ENCODE measurements at regions not wholly inside any gene's neighbourhood (a gene's known extent, or its start where the extent isn't known, plus 50 kb on each side); places are given as distances from the start of the nearest gene placed in this dataset.

GRCh38 chr15:87755226-87755625 is 501.3 kb downstream of the NTRK3 start:
- Histone ChIP-seq H3K4me2 (ENCODE audit: low read depth, low read length) (no peak overlapping the region), H3K4me1 (ENCODE audit: insufficient read depth, low read length) (no peaks in the 10 kb centered on the region), H3K9ac (ENCODE audit: insufficient read depth, low read depth, low read length) (no peak overlapping the region), H3K4me3 (replicated peaks in 1 of 3; ENCODE audit: insufficient read depth in 1 of 3, low read depth in 2 of 3, low read length in 3 of 3) (no peak overlapping the region), H4K20me1 (ENCODE audit: insufficient read depth, low read length) (no peaks in the 10 kb centered on the region), H3K79me2 (ENCODE audit: insufficient read depth, low read length) (no peaks in the 10 kb centered on the region), H3K36me3 (replicated peaks in 1 of 2; ENCODE audit: control insufficient read depth in 1 of 2, insufficient read depth in 2 of 2, low read length in 2 of 2) (no peaks in the 10 kb centered on the region), H3K9me3 (ENCODE audit: low read length) (peaks cover 31% of the 10 kb centered on the region), H2AFZ (ENCODE audit: low read length) (no peak overlapping the region), H3K27ac (ENCODE audit: extremely low read length, insufficient read depth, low read length) (no peak overlapping the region), H3K27me3 (ENCODE audit: control insufficient read depth in 1 of 2, insufficient read depth in 2 of 2, low read length in 2 of 2) (no peaks in the 10 kb centered on the region)
- ChIA-PET POLR2A (no interaction called here), CTCF (ENCODE audit: low intra/inter-chr PET ratio, low total read pairs) (no interaction called here)
- ATAC-seq = no peak
- no peak for TF ChIP-seq ZBTB10 (CRISPR knock-in tag; IDR thresholded peaks at IDR 0.05; ENCODE audit: borderline replicate concordance)
- no peak for TF ChIP-seq TRIM22 (IDR thresholded peaks at IDR 0.05)
- TF ChIP-seq SALL2 (CRISPR knock-in tag; IDR thresholded peaks at IDR 0.05) = no peak
- no peak for TF ChIP-seq GATAD2A (CRISPR knock-in tag; IDR thresholded peaks at IDR 0.05)
- intact Hi-C loops (cut with micrococcal nuclease; ENCODE audit: unreplicated experiment) = no loop called here
- in situ Hi-C loops (cut with HindIII; ENCODE audit: extremely low pct_ligation_motif_present, low pct_unique_long_range_greater_than_20kb) = no loop called here
- DNase-seq (ENCODE audit: low spot score) = no peak
- no TSS peak for BruUV-seq (replicated peaks)
- WGBS (ENCODE audit: low lambda C conversion rate) = 34% methylated on average over 4 of the region's 4 CpGs
- FAIRE-seq = no peak

- intact Hi-C loops (cut with micrococcal nuclease; ENCODE audit: unreplicated experiment) = no loop called here
- no peak for FAIRE-seq
Observed at GRCh38 chr15:87753539-87753938, 503.0 kb downstream of the NTRK3 start.

More at GRCh38 chr15:87753539-87753938, 503.0 kb downstream of the NTRK3 start:
- ATAC-seq (no peak), DNase-seq (ENCODE audit: low spot score) (no peak)
- Histone ChIP-seq H3K4me2 (ENCODE audit: low read depth, low read length) (no peak overlapping the region), H3K79me2 (ENCODE audit: insufficient read depth, low read length) (no peaks in the 10 kb centered on the region), H3K36me3 (replicated peaks in 1 of 2; ENCODE audit: control insufficient read depth in 1 of 2, insufficient read depth in 2 of 2, low read length in 2 of 2) (no peaks in the 10 kb centered on the region), H3K4me3 (replicated peaks in 1 of 3; ENCODE audit: insufficient read depth in 1 of 3, low read depth in 2 of 3, low read length in 3 of 3) (no peak overlapping the region), H3K9ac (ENCODE audit: insufficient read depth, low read depth, low read length) (no peak overlapping the region), H3K4me1 (ENCODE audit: insufficient read depth, low read length) (no peaks in the 10 kb centered on the region), H3K27ac (ENCODE audit: extremely low read length, insufficient read depth, low read length) (no peak overlapping the region), H3K9me3 (ENCODE audit: low read length) (peaks cover 16% of the 10 kb centered on the region), H2AFZ (ENCODE audit: low read length) (no peak overlapping the region), H3K27me3 (ENCODE audit: control insufficient read depth in 1 of 2, insufficient read depth in 2 of 2, low read length in 2 of 2) (no peaks in the 10 kb centered on the region), H4K20me1 (ENCODE audit: insufficient read depth, low read length) (no peaks in the 10 kb centered on the region)
- in situ Hi-C loops (cut with HindIII; ENCODE audit: extremely low pct_ligation_motif_present, low pct_unique_long_range_greater_than_20kb) = no loop called here
- 10% methylated on average over 8 of the region's 11 CpGs for WGBS (ENCODE audit: low lambda C conversion rate)
- no peak for TF ChIP-seq BCLAF1 (IDR thresholded peaks at IDR 0.05)
- TF ChIP-seq ZNF326 (CRISPR knock-in tag; IDR thresholded peaks at IDR 0.05; ENCODE audit: borderline replicate concordance) = no peak
- TF ChIP-seq ZNF496 (CRISPR knock-in tag; IDR thresholded peaks at IDR 0.05; ENCODE audit: insufficient replicate concordance) = no peak
- no peak for TF ChIP-seq ISX (CRISPR knock-in tag; conservative IDR thresholded peaks at IDR 0.05)
- no peak for TF ChIP-seq ZNF598 (CRISPR knock-in tag; IDR thresholded peaks at IDR 0.05; ENCODE audit: borderline replicate concordance)
- no peak for TF ChIP-seq ZSCAN29 (CRISPR knock-in tag; conservative IDR thresholded peaks at IDR 0.05)
- no peak for TF ChIP-seq SOX13 (IDR thresholded peaks at IDR 0.05)
- TF ChIP-seq SOX13 (CRISPR knock-in tag; conservative IDR thresholded peaks at IDR 0.05 in 1 of 2, IDR thresholded peaks at IDR 0.05 in 1 of 2) = no peak
- no peak for TF ChIP-seq ZNF546 (CRISPR knock-in tag; conservative IDR thresholded peaks at IDR 0.05)
- TF ChIP-seq ZFP82 (CRISPR knock-in tag; IDR thresholded peaks at IDR 0.05; ENCODE audit: borderline replicate concordance) = no peak
- ChIA-PET CTCF (ENCODE audit: low intra/inter-chr PET ratio, low total read pairs) (no interaction called here), POLR2A (no interaction called here)
- BruUV-seq (replicated peaks) = no TSS peak

Measured in HepG2 (cell line).